GM18951 (cell line): ENCODE measurements at regions not wholly inside any gene's neighbourhood (a gene's known extent, or its start where the extent isn't known, plus 50 kb on each side); places are given as distances from the start of the nearest gene placed in this dataset.

Experiments used
- POLR2A ChIP-seq: IDR thresholded peaks from 4 replicates; pipeline ENCODE4 v1.6.1; 2011; ENCODE audit warnings: mild to moderate bottlenecking; ENCODE audit not compliant: insufficient read length, insufficient read depth; ENCODE audit errors: extremely low read depth
- in situ Hi-C: fragments of 300-500 bp; cut with MboI; formaldehyde crosslinking; loops from one replicate; pipeline ENCODE4 v1.12.0; 2022; ENCODE audit warnings: low sequenced_read_pairs, mixed read lengths, inconsistent platforms; ENCODE audit not compliant: unreplicated experiment

GRCh38 chr2:23292024-23292423, 93.0 kb upstream of the KLHL29 start:
- no peak for TF ChIP-seq POLR2A
- in situ Hi-C loops = no loop called here

DNA sequence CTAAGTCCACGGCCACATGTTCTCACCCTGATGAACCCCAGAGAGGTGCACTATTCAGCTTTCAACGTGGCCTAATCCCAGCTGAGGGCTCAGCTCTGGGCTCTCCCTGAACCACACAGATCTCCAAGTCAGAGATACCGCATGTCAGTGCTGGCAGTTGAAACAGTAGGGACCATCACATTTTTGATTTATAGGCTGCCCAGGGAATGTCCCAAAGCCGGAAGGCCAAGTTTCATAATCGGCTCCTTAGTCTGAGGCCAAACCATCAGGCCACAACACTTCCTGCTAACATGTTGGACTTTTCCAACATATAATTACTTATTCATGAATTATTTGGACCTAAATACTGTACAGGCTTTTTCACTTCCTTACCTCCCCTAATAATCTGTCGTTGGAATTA, 91.9 kb upstream of the KLHL29 start:
- no peak for TF ChIP-seq POLR2A
- in situ Hi-C loops = no loop called here

DNA sequence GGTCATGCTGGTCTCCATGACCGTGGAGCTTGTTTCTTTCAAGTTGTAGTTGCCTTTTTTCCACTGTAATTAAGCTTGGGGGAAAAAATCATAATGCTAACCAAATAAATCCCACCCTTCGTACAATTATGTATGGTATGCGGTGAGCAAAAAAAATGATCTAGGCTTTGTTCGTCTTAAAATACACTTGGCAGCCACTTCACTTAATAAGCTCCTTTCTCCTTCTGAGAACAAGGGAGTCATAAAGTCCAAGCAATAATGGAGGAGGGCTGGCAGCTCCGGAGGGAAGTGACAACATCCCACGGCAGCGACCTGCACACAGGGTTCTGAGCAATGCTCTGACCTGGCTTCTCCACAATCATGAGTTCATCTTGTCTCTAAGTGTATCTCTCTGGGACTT, 91.2 kb upstream of the KLHL29 start:
- no peak for TF ChIP-seq POLR2A
- in situ Hi-C loops = no loop called here

DNA sequence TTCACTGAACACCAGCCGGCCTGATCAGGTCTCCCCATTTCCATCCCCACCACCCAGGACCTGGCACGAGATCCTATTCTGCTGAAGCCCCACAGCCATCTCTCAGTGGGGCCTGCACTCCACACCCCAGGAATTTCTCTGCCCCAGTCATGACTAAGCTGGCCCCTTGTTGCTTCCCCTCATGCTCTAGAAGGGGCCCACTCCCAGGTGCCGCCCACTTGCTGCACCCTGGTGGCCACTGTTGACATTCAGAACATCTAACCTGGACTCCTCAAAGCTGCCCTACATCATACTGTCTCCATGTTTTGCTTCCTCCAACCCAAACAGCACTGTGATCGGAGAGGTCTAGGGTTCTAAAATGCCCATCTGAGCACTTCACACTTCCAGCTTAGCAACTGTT, 90.7 kb upstream of the KLHL29 start:
- in situ Hi-C loops = no loop called here
- no peak for TF ChIP-seq POLR2A

GRCh38 chr2:23296691-23297090, 88.3 kb upstream of the KLHL29 start:
- in situ Hi-C loops = no loop called here
- no peak for TF ChIP-seq POLR2A

GRCh38 chr2:23297112-23297511, 87.9 kb upstream of the KLHL29 start:
- no peak for TF ChIP-seq POLR2A
- in situ Hi-C loops = no loop called here

DNA sequence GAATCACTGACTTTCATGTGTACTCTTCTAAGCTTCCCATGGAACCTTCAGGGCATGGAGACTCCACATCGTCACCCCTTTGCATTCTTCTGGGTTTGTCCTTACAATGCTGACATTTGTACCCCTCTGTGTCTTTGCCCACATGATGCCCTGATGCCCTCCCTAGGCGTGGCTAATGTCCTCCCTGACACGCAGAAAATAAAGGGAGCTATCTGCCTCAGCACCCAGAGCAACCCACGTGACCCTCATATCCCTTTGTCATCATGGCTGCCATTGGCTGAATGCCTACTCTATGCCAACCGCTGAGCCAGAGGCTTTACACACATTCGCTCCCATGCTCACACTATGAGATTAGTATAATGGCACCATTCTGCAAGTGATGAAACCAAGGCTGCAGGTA, 86.4 kb upstream of the KLHL29 start:
- in situ Hi-C loops = no loop called here
- TF ChIP-seq POLR2A = no peak

GRCh38 chr2:23299476-23300195, 85.3 kb upstream of the KLHL29 start:
- no peak for TF ChIP-seq POLR2A
- in situ Hi-C loops = no loop called here

DNA sequence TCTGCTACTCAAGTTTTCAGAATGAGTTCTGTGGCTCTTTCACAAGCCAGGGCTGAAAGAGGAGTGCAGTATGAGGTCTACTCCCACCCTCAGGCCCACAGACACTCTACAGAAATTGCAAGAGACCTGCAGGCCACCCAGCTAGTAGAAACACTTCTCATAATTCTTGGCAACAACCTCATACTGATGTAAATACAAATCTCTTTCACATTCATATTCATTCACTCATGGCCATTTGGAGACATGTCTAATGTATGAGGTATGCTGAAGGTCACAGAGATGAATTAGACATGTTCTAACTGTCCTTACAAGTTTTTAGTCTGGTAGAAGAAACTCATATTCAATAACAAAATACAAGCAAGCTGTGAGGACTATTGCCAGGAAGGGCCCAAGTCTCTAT, 83.8 kb upstream of the KLHL29 start:
- TF ChIP-seq POLR2A = no peak
- in situ Hi-C loops = no loop called here

GRCh38 chr2:23302591-23302990, 82.4 kb upstream of the KLHL29 start:
- in situ Hi-C loops = no loop called here
- TF ChIP-seq POLR2A = no peak

DNA sequence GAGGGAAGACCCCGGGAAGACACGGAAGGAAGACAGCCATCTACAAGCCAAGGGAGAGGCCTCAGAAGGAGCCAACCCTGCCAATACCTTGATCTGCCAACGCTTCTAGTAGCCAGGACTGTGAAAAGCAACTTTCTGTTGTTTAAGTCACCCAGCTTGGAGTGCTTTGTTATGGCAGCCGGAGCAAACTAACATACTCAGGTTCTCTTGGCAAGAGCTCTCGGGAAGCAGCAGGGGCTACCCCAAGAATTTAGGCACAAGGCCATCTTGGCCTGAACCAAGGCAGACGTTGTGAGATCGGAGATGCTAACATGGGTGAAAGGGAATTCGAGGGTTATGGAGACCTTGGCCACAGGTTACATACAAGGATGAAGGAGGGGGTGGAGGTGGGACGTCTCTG, 78.6 kb upstream of the KLHL29 start:
- in situ Hi-C loops = no loop called here
- no peak for TF ChIP-seq POLR2A

DNA sequence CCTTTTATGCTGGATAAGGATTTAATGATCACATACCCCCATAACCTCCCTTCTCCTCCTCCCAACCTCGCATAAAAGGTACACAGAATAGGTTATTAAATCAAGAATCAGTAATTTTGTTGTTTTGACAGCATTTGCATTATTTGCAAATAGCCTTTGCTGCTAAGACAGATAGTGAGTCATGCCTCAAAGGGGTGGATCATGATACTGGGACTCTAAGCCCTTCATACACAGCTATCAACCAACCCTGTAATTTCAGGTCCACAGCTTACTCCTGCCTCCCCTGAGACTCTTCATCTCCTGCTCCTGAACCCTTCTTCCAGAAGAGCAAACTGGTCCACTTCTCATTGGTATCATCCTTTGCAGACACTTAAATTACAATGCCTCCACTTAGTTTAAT, 73.8 kb upstream of the KLHL29 start:
- TF ChIP-seq POLR2A = no peak
- in situ Hi-C loops = no loop called here

GRCh38 chr2:23312996-23313606, 71.9 kb upstream of the KLHL29 start:
- in situ Hi-C loops = no loop called here
- TF ChIP-seq POLR2A = no peak

DNA sequence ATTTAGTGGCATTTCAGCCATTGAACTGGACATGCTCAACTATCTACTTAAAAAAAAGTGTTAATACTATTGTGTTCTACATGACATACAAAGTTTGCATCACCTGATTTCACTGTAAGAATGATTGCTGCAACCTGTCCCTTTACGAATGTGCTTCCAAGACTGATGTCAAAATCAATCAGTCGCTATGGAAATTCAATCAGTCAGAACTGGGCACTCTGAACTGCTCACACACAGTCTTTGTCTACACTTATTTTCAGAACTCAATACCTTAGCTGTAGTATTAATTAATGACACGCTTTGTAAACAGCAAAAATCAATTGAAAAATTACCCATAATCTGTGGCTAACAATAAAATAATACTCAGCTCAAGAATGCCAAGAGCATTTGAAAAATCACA, 70.3 kb upstream of the KLHL29 start:
- in situ Hi-C loops = no loop called here
- TF ChIP-seq POLR2A = no peak

- no peak for TF ChIP-seq POLR2A
- in situ Hi-C loops = no loop called here
These were observed 64.9 kb upstream of the KLHL29 start for GRCh38 chr2:23320058-23320457.

GRCh38 chr2:23321751-23322150, 63.2 kb upstream of the KLHL29 start:
- TF ChIP-seq POLR2A = no peak
- in situ Hi-C loops = no loop called here
